HL-60 (cell line): ENCODE measurements at regions not wholly inside any gene's neighbourhood (a gene's known extent, or its start where the extent isn't known, plus 50 kb on each side); places are given as distances from the start of the nearest gene placed in this dataset.

Experiments
- DNase-seq, 2 experiments: peaks; one replicate each; pipeline ENCODE4 v3.0.0-alpha.2; 2010 to 2020; ENCODE audit warnings: low read depth in 1 of 2, low spot score in 1 of 2
- H3K27ac ChIP-seq: fragments of 250-450 bp; sonication (Bioruptor Pico); replicated peaks from 2 replicates; pipeline ENCODE4 v1.5.1; 2020; ENCODE audit warnings: mild to moderate bottlenecking, moderate library complexity
- H3K27me3 ChIP-seq: fragments of 250-450 bp; sonication (Bioruptor Pico); 2 replicates; pipeline ENCODE4 v1.5.1; 2021; ENCODE audit warnings: mild to moderate bottlenecking, moderate library complexity; ENCODE audit not compliant: insufficient read depth, poor library complexity, severe bottlenecking
- H3K4me3 ChIP-seq: replicated peaks from 2 replicates; pipeline ENCODE4 v1.5.1; 2011; ENCODE audit warnings: mild to moderate bottlenecking, control low read depth, low read length; ENCODE audit not compliant: insufficient read depth
- CTCF ChIP-seq: IDR thresholded peaks from one replicate; pipeline ENCODE4 v1.5.1; 2011; ENCODE audit warnings: low read length, control low read depth, inconsistent platforms; ENCODE audit not compliant: insufficient read depth
- GABPA ChIP-seq: IDR thresholded peaks from 2 replicates; pipeline ENCODE4 v1.6.1; 2012; ENCODE audit warnings: low read depth
- POLR2AphosphoS5 ChIP-seq: IDR thresholded peaks from 2 replicates; pipeline ENCODE4 v1.6.1; 2012; ENCODE audit warnings: low read depth
- SPI1 ChIP-seq: IDR thresholded peaks from 2 replicates; pipeline ENCODE4 v1.6.1; 2012; ENCODE audit warnings: low read depth, mild to moderate bottlenecking, borderline replicate concordance
- TF ChIP-seq, protein P1 (sequence below): IDR thresholded peaks from 2 replicates; pipeline ENCODE4 v1.6.1; 2012; ENCODE audit warnings: low read depth; ENCODE audit not compliant: insufficient replicate concordance

GRCh38 chr13:111663505-111663904 is 343.1 kb downstream of the TEX29 start:
- H3K27me3 ChIP-seq, result no peaks in the 10 kb centered on the region
- DNase-seq, result no peak
- H3K4me3 ChIP-seq, result no peak overlapping the region
- H3K27ac ChIP-seq, result no peak overlapping the region
- TF ChIP-seq SPI1, result no peak
- TF ChIP-seq CTCF, result no peak
- TF ChIP-seq GABPA, result no peak
- no peak for TF ChIP-seq POLR2AphosphoS5
- TF ChIP-seq, protein P1, sequence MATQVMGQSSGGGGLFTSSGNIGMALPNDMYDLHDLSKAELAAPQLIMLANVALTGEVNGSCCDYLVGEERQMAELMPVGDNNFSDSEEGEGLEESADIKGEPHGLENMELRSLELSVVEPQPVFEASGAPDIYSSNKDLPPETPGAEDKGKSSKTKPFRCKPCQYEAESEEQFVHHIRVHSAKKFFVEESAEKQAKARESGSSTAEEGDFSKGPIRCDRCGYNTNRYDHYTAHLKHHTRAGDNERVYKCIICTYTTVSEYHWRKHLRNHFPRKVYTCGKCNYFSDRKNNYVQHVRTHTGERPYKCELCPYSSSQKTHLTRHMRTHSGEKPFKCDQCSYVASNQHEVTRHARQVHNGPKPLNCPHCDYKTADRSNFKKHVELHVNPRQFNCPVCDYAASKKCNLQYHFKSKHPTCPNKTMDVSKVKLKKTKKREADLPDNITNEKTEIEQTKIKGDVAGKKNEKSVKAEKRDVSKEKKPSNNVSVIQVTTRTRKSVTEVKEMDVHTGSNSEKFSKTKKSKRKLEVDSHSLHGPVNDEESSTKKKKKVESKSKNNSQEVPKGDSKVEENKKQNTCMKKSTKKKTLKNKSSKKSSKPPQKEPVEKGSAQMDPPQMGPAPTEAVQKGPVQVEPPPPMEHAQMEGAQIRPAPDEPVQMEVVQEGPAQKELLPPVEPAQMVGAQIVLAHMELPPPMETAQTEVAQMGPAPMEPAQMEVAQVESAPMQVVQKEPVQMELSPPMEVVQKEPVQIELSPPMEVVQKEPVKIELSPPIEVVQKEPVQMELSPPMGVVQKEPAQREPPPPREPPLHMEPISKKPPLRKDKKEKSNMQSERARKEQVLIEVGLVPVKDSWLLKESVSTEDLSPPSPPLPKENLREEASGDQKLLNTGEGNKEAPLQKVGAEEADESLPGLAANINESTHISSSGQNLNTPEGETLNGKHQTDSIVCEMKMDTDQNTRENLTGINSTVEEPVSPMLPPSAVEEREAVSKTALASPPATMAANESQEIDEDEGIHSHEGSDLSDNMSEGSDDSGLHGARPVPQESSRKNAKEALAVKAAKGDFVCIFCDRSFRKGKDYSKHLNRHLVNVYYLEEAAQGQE, result no peak

DNA sequence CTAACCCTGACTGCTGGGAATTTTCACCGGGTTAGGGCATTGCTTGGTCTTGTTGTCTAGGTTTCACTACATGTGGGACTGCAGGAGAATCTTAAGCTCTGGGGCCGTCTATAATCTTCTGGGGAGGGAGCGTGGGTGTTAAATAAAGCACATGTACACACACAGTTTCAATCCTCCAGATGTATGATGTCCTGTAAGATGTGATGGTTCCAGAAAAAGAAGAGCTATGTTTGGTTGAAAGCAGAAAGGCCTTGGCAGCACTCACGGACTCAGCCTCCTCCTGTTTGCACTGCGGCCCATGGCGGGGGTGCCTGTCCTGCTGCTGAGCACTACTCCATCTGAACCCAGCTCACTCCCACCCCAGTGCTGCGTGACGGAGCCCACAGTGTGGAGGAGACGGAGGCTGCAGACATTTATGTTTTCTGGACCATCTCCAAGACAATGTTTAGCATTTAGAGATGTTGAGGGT is 343.5 kb downstream of the TEX29 start:
- H3K27me3 ChIP-seq, result no peaks in the 10 kb centered on the region
- no peak for TF ChIP-seq GABPA
- no peak for TF ChIP-seq CTCF
- no peak for TF ChIP-seq POLR2AphosphoS5
- TF ChIP-seq, protein P1, result no peak
- TF ChIP-seq SPI1, result no peak
- no peak overlapping the region for H3K4me3 ChIP-seq
- no peak for DNase-seq
- no peak overlapping the region for H3K27ac ChIP-seq

DNA sequence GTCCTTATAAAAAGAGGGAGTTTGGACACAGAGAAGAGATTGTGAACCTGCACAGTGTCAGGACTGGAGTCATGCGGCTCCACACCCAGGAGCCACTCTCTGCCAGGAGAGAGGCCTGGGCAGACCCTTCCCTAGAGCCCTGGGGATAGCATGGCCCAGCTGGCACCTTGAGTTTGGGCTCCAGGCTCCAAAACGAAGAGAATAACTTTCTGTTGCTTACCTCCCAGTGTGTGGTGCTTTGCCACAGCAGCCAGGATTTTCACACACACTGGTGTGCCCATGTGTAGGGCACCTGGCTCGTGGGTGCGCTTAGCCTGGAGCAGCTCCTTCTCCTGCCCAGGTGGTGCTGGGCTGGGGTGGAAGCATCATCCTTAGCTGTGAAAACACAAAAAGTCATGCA is 344.3 kb downstream of the TEX29 start:
- no peaks in the 10 kb centered on the region for H3K27me3 ChIP-seq
- TF ChIP-seq GABPA (no peak), POLR2AphosphoS5 (no peak), CTCF (no peak), SPI1 (no peak)
- TF ChIP-seq, protein P1, result no peak
- no peak for DNase-seq
- no peak overlapping the region for H3K27ac ChIP-seq
- no peak overlapping the region for H3K4me3 ChIP-seq
